ENCODE measurements at regions not wholly inside any gene's neighbourhood (a gene's known extent, or its start where the extent isn't known, plus 50 kb on each side); places are given as distances from the start of the nearest gene placed in this dataset.

GRCh38 chr4:116073051-116073450, 959.6 kb upstream of the NDST4 start:
- no peak for TF ChIP-seq CTCF (IDR thresholded peaks at IDR 0.05; ENCODE audit: unreplicated experiment in 3 of 3)
- Mint-ChIP-seq H3K36me3 (ENCODE audit: low read depth) (no peaks in the 10 kb centered on the region), H3K27ac (no peak overlapping the region), H3K27me3 (ENCODE audit: low read depth) (no peaks in the 10 kb centered on the region), H3K4me3 (no peak overlapping the region), H3K4me1 (no peaks in the 10 kb centered on the region), H3K9me3 (peaks cover 11% of the 10 kb centered on the region)

- Mint-ChIP-seq H3K27me3 (ENCODE audit: low read depth) (no peaks in the 10 kb centered on the region), H3K4me1 (no peaks in the 10 kb centered on the region), H3K27ac (no peak overlapping the region), H3K36me3 (ENCODE audit: low read depth) (no peaks in the 10 kb centered on the region), H3K9me3 (peaks cover 8% of the 10 kb centered on the region), H3K4me3 (no peak overlapping the region)
- no peak for TF ChIP-seq CTCF (IDR thresholded peaks at IDR 0.05; ENCODE audit: unreplicated experiment in 3 of 3)
Observed at GRCh38 chr4:116070283-116070682, 956.9 kb upstream of the NDST4 start.

- no peak overlapping the region for H3K4me3 Mint-ChIP-seq
- no peaks in the 10 kb centered on the region for H3K27me3 Mint-ChIP-seq (ENCODE audit: low read depth)
- H3K27ac Mint-ChIP-seq, result no peak overlapping the region
- peaks cover 8% of the 10 kb centered on the region for H3K9me3 Mint-ChIP-seq
- no peaks in the 10 kb centered on the region for H3K4me1 Mint-ChIP-seq
- no peak for TF ChIP-seq CTCF (IDR thresholded peaks at IDR 0.05; ENCODE audit: unreplicated experiment in 3 of 3)
- no peaks in the 10 kb centered on the region for H3K36me3 Mint-ChIP-seq (ENCODE audit: low read depth)
Observed at GRCh38 chr4:116066711-116067245, 953.4 kb upstream of the NDST4 start.

GRCh38 chr4:116064331-116064730, 950.9 kb upstream of the NDST4 start:
- Mint-ChIP-seq H3K4me1 (no peaks in the 10 kb centered on the region), H3K9me3 (peaks cover 10% of the 10 kb centered on the region), H3K27me3 (ENCODE audit: low read depth) (no peaks in the 10 kb centered on the region), H3K4me3 (no peak overlapping the region), H3K27ac (no peak overlapping the region), H3K36me3 (ENCODE audit: low read depth) (no peaks in the 10 kb centered on the region)
- TF ChIP-seq CTCF (IDR thresholded peaks at IDR 0.05; ENCODE audit: unreplicated experiment in 3 of 3), result no peak

- peaks cover 4% of the 10 kb centered on the region for H3K9me3 Mint-ChIP-seq
- TF ChIP-seq CTCF (IDR thresholded peaks at IDR 0.05; ENCODE audit: unreplicated experiment in 3 of 3), result no peak
- H3K4me3 Mint-ChIP-seq, result no peak overlapping the region
Observed at GRCh38 chr4:116059361-116059760, 945.9 kb upstream of the NDST4 start.

GRCh38 chr4:116058129-116058528, 944.7 kb upstream of the NDST4 start:
- no peak overlapping the region for H3K4me3 Mint-ChIP-seq
- TF ChIP-seq CTCF (IDR thresholded peaks at IDR 0.05; ENCODE audit: unreplicated experiment in 3 of 3), result no peak
- H3K4me1 Mint-ChIP-seq, result no peaks in the 10 kb centered on the region
- H3K36me3 Mint-ChIP-seq (ENCODE audit: low read depth), result no peaks in the 10 kb centered on the region
- peaks cover 4% of the 10 kb centered on the region for H3K9me3 Mint-ChIP-seq
- no peaks in the 10 kb centered on the region for H3K27me3 Mint-ChIP-seq (ENCODE audit: low read depth)
- H3K27ac Mint-ChIP-seq, result no peak overlapping the region

More at GRCh38 chr4:116059361-116059760, 945.9 kb upstream of the NDST4 start:
- H3K36me3 Mint-ChIP-seq (ENCODE audit: low read depth), result no peaks in the 10 kb centered on the region
- H3K27me3 Mint-ChIP-seq (ENCODE audit: low read depth), result no peaks in the 10 kb centered on the region
- H3K4me1 Mint-ChIP-seq, result no peaks in the 10 kb centered on the region
- no peak overlapping the region for H3K27ac Mint-ChIP-seq

Measured in nephron (organoid).